ENCODE measurements at regions not wholly inside any gene's neighbourhood (a gene's known extent, or its start where the extent isn't known, plus 50 kb on each side); places are given as distances from the start of the nearest gene placed in this dataset.

- no peak for DNase-seq (ENCODE audit: extremely low read depth, low read depth)
- no peak overlapping the region for H3K4me3 ChIP-seq (replicated peaks; ENCODE audit: low read depth, low read length)
- TF ChIP-seq CTCF (IDR thresholded peaks at IDR 0.05; ENCODE audit: low read depth, low read length, missing control alignments), result no peak
Observed at GRCh38 chr21:27408826-27409225, 441.9 kb upstream of the ADAMTS5 start.

GRCh38 chr21:27407271-27407670 is 440.4 kb upstream of the ADAMTS5 start:
- no peak for DNase-seq (ENCODE audit: extremely low read depth, low read depth)
- H3K4me3 ChIP-seq (replicated peaks; ENCODE audit: low read depth, low read length), result no peak overlapping the region
- TF ChIP-seq CTCF (IDR thresholded peaks at IDR 0.05; ENCODE audit: low read depth, low read length, missing control alignments), result no peak

- DNase-seq (ENCODE audit: extremely low read depth, low read depth), result no peak
- TF ChIP-seq CTCF (IDR thresholded peaks at IDR 0.05; ENCODE audit: low read depth, low read length, missing control alignments), result no peak
- no peak overlapping the region for H3K4me3 ChIP-seq (replicated peaks; ENCODE audit: low read depth, low read length)
Observed at GRCh38 chr21:27406300-27407009, 439.6 kb upstream of the ADAMTS5 start.

- no peak for DNase-seq (ENCODE audit: extremely low read depth, low read depth)
- no peak for TF ChIP-seq CTCF (IDR thresholded peaks at IDR 0.05; ENCODE audit: low read depth, low read length, missing control alignments)
- H3K4me3 ChIP-seq (replicated peaks; ENCODE audit: low read depth, low read length), result no peak overlapping the region
Observed at GRCh38 chr21:27403011-27403410, 436.1 kb upstream of the ADAMTS5 start.

GRCh38 chr21:27400045-27400444 is 433.2 kb upstream of the ADAMTS5 start:
- TF ChIP-seq CTCF (IDR thresholded peaks at IDR 0.05; ENCODE audit: low read depth, low read length, missing control alignments), result no peak
- H3K4me3 ChIP-seq (replicated peaks; ENCODE audit: low read depth, low read length), result no peak overlapping the region
- DNase-seq (ENCODE audit: extremely low read depth, low read depth), result no peak

DNA sequence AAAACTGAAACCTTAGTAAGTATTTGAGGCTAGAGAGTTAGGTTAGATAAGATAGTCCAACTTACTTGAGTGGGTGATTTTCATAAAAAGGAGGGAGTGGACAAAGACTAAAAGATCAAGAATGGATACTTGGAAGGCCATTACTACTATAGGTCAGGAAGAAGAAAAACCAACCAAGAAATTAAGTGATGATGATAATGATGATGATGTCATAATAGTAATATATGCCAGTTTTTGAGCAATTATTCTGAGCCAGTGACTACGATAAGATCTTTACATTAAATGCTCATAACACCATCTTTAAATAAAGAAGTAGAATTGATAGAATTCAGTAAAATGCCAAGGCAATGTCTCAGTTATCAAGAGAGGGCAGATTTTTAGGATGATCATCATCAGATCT is 430.7 kb upstream of the ADAMTS5 start:
- H3K4me3 ChIP-seq (replicated peaks; ENCODE audit: low read depth, low read length), result no peak overlapping the region
- DNase-seq (ENCODE audit: extremely low read depth, low read depth), result no peak
- no peak for TF ChIP-seq CTCF (IDR thresholded peaks at IDR 0.05; ENCODE audit: low read depth, low read length, missing control alignments)

- H3K4me3 ChIP-seq (replicated peaks; ENCODE audit: low read depth, low read length), result no peak overlapping the region
- DNase-seq (ENCODE audit: extremely low read depth, low read depth), result no peak
- TF ChIP-seq CTCF (IDR thresholded peaks at IDR 0.05; ENCODE audit: low read depth, low read length, missing control alignments), result no peak
Observed at GRCh38 chr21:27393726-27394125, 426.8 kb upstream of the ADAMTS5 start.

Measured in HFF-Myc (cell line).